Upper lobe of right lung (tissue), 1 donor: ENCODE measurements at regions not wholly inside any gene's neighbourhood (a gene's known extent, or its start where the extent isn't known, plus 50 kb on each side); places are given as distances from the start of the nearest gene placed in this dataset.

Experiments
- ATAC-seq: fragments of 200-7000 bp; cut with Tn5 transposase; one replicate; pipeline ENCODE4 v1.9.1; 2020; ENCODE audit warnings: mild to moderate bottlenecking, moderate library complexity
- DNase-seq: peaks from one replicate; pipeline ENCODE4 v3.0.0-alpha.2; 2020
- H3K27ac ChIP-seq: fragments of 200-600 bp; one replicate; pipeline ENCODE4 v1.8.0; 2022
- H3K27me3 ChIP-seq: fragments of 200-600 bp; one replicate; pipeline ENCODE4 v1.8.0; 2022; ENCODE audit warnings: mild to moderate bottlenecking
- H3K36me3 ChIP-seq: fragments of 200-600 bp; one replicate; pipeline ENCODE4 v1.8.0; 2022
- H3K4me1 ChIP-seq: fragments of 200-600 bp; one replicate; pipeline ENCODE4 v1.8.0; 2022
- H3K4me3 ChIP-seq: fragments of 200-600 bp; one replicate; pipeline ENCODE4 v1.8.0; 2022; ENCODE audit warnings: mild to moderate bottlenecking
- H3K9me3 ChIP-seq: fragments of 200-600 bp; one replicate; pipeline ENCODE4 v1.8.0; 2022
- CTCF ChIP-seq: fragments of 200-600 bp; IDR thresholded peaks from one replicate; pipeline ENCODE4 v1.8.0; 2022; ENCODE audit warnings: antibody characterized with exemption
- intact Hi-C: fragments of 100-400 bp; cut with DNase I; formaldehyde crosslinking; loops from one replicate; pipeline ENCODE4 v1.11.0; 2022
- donor health status: DM: no; HTN: yes; CAD: no; lungs with severe emphysema.

DNA sequence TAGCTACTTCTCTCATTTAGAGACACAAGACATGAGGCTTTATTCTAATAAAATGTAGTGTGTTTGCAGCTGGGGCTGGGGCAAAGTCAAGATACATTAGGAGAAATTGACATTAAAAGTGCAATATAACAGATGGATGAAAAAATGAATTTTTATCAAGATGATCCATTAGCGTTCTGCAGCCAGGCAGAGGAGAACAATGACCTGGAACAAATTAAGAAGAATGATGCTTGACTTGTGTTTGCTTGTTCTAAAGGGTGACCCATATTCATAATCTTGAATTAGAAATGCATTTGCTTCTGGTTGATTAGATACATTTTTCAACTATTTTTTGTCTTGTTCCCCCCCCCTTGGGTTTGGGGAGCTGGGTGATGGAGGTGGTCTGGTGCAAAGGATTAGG is 439.5 kb upstream of the BOD1L1 start:
- Histone ChIP-seq H3K36me3 (no peaks in the 10 kb centered on the region), H3K4me3 (no peak overlapping the region), H3K9me3 (no peaks in the 10 kb centered on the region), H3K27me3 (no peaks in the 10 kb centered on the region), H3K4me1 (no peaks in the 10 kb centered on the region), H3K27ac (no peak overlapping the region)
- TF ChIP-seq CTCF, result no peak
- DNase-seq (no peak), ATAC-seq (no peak)
- intact Hi-C loops, result no loop called here

DNA sequence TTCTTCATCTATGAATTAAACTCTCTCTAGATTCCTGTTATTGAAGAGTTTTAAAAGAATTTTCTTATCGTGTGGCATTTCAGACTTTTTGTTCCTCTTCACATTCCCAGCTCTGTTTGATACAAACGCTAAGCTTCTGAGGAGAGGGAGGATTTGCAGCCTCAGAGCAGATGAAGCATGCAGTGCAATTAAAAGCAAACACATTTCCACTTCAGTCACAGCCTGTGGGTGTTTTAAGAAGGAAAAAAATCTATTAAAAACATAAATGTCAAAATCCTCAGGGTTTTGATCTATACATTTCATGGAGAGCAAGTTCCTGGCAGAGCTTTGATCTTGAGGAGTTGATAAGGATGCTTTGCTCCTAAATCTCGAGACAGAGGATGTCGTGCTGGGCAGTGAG is 442.4 kb upstream of the BOD1L1 start:
- H3K27ac ChIP-seq, result no peak overlapping the region
- peaks cover 12% of the 10 kb centered on the region for H3K9me3 ChIP-seq
- H3K4me3 ChIP-seq, result no peak overlapping the region
- H3K27me3 ChIP-seq, result no peaks in the 10 kb centered on the region
- no peak for ATAC-seq
- intact Hi-C loops, result no loop called here
- H3K4me1 ChIP-seq, result no peaks in the 10 kb centered on the region
- DNase-seq, result no peak
- H3K36me3 ChIP-seq, result no peaks in the 10 kb centered on the region
- TF ChIP-seq CTCF, result no peak

DNA sequence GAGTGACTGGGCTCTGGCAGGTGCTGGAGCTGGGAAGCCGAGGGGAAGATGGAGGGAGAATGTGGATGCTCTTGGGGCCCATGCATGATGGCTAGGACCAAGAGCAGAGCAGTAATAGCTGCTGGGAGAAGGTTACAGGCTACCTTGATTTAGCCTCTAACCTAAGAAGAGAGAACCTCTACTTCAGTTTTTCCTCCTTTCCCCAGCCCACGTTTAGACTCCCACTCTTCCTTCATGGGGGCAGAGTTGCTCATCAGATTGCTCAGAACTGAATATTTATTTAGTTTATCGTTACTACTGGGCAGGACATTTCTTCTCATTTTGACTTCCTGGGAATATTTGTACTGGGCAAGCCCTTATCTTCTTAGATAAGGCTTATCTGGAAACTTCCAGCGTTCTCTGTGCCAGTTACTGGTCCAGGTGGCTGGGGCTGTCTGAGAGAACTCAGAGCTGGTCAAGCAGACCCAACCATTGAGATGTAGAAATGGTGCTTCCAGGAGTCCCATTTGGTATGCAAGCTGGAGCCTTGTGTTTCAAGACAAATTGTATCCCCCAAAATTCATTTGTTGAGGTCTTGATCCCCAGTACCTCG is 442.9 kb upstream of the BOD1L1 start:
- Histone ChIP-seq H3K4me1 (no peaks in the 10 kb centered on the region), H3K9me3 (peaks cover 12% of the 10 kb centered on the region), H3K27me3 (no peaks in the 10 kb centered on the region), H3K27ac (no peak overlapping the region), H3K36me3 (no peaks in the 10 kb centered on the region), H3K4me3 (no peak overlapping the region)
- DNase-seq (no peak), ATAC-seq (no peak)
- TF ChIP-seq CTCF, result no peak
- intact Hi-C loops, result no loop called here

- Histone ChIP-seq H3K9me3 (peaks cover 12% of the 10 kb centered on the region), H3K4me3 (no peak overlapping the region), H3K27me3 (no peaks in the 10 kb centered on the region), H3K36me3 (no peaks in the 10 kb centered on the region), H3K27ac (no peak overlapping the region), H3K4me1 (no peaks in the 10 kb centered on the region)
- intact Hi-C loops, result no loop called here
- ATAC-seq (no peak), DNase-seq (no peak)
- TF ChIP-seq CTCF, result no peak
Measured at GRCh38 chr4:14072506-14072905, 445.0 kb upstream of the BOD1L1 start.

DNA sequence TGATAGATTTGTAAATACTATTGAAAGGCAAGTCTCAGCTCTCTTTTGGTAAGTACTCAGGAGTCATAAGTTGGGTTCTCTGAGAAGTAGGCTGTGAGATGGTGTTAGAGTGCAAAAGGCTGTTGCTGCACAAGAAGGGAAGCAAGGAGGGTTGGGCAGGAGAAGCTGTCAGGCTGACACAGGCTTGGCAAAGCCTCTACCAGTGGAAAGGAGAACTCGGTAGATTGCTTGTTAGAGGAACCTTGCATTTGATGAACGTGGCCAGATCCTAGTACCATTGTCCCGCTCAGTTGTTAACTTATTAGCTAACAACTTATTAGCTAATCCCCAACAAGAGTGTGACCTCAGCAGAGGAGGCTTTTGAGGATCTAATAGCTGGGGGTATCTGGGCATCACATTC is 449.3 kb upstream of the BOD1L1 start:
- DNase-seq, result no peak
- peaks cover 12% of the 10 kb centered on the region for H3K9me3 ChIP-seq
- no peaks in the 10 kb centered on the region for H3K4me1 ChIP-seq
- ATAC-seq, result peak; percentile 38
- no peaks in the 10 kb centered on the region for H3K36me3 ChIP-seq
- TF ChIP-seq CTCF, result no peak
- intact Hi-C loops, result no loop called here
- H3K27ac ChIP-seq, result no peak overlapping the region
- no peak overlapping the region for H3K4me3 ChIP-seq
- no peaks in the 10 kb centered on the region for H3K27me3 ChIP-seq

GRCh38 chr4:14078326-14078725 is 450.8 kb upstream of the BOD1L1 start:
- no peak overlapping the region for H3K27ac ChIP-seq
- no peak overlapping the region for H3K4me3 ChIP-seq
- peaks cover 3% of the 10 kb centered on the region for H3K9me3 ChIP-seq
- intact Hi-C loops, result no loop called here
- DNase-seq, result no peak
- H3K36me3 ChIP-seq, result no peaks in the 10 kb centered on the region
- H3K27me3 ChIP-seq, result no peaks in the 10 kb centered on the region
- no peak for ATAC-seq
- TF ChIP-seq CTCF, result no peak
- H3K4me1 ChIP-seq, result no peaks in the 10 kb centered on the region
